EL (cell line): ENCODE measurements at regions not wholly inside any gene's neighbourhood (a gene's known extent, or its start where the extent isn't known, plus 50 kb on each side); places are given as distances from the start of the nearest gene placed in this dataset.

ENCODE experiments used
- DNase-seq: peaks from one replicate; pipeline ENCODE4 v3.0.0-alpha.2; 2016

DNA sequence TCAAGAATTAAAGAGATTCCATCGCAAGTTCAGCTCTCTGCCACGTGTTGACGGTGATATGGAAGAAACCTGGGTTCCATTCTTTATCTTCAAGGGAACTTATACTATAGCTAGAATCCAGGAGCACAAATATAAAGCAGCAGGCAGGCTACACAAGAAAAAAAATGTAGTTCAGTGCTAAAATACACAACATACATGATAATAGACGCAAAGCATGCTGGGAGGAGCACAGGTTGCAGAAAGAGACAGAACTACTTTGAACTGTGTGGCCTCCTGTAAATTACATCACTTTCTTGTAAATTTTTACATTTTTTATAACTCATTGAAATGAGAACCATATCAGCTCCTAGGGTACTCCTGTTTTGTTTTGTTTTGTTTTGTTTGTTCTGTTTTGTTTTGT is 53.8 kb upstream of the RBM24 start:
- no peak for DNase-seq
